ENCODE measurements at regions not wholly inside any gene's neighbourhood (a gene's known extent, or its start where the extent isn't known, plus 50 kb on each side); places are given as distances from the start of the nearest gene placed in this dataset.

GRCh38 chr2:223122781-223123180 lies 70.8 kb downstream of the KCNE4 start:
- no peak for TF ChIP-seq CTCF (conservative IDR thresholded peaks at IDR 0.05 in 1 of 2, IDR thresholded peaks at IDR 0.05 in 1 of 2; ENCODE audit: low read depth in 1 of 2, low read length in 2 of 2)
- no peak for TF ChIP-seq EZH2 (IDR thresholded peaks at IDR 0.05; ENCODE audit: low read length, missing control alignments)

Data from fibroblast of lung (primary cell).